Testis (tissue), 2 donors: ENCODE measurements at regions not wholly inside any gene's neighbourhood (a gene's known extent, or its start where the extent isn't known, plus 50 kb on each side); places are given as distances from the start of the nearest gene placed in this dataset.

ENCODE experiments used
- DNase-seq: peaks from one replicate; pipeline ENCODE4 v3.0.0-alpha.2; 2019
- H3K27ac ChIP-seq, 2 donors: fragments of 200-600 bp; sonication (generic); one replicate each; pipeline ENCODE4 v1.5.1; 2019
- H3K27me3 ChIP-seq: fragments of 200-600 bp; sonication (generic); one replicate; pipeline ENCODE4 v1.5.1; 2019
- H3K36me3 ChIP-seq: fragments of 200-600 bp; sonication (generic); one replicate; pipeline ENCODE4 v1.5.1; 2017; ENCODE audit warnings: low read depth; ENCODE audit errors: missing control alignments
- H3K4me1 ChIP-seq: fragments of 200-600 bp; sonication (generic); one replicate; pipeline ENCODE4 v1.5.1; 2019
- H3K4me3 ChIP-seq, 2 donors: fragments of 200-600 bp; sonication (generic); one replicate each; pipeline ENCODE4 v1.5.1; 2017 to 2019
- H3K9me3 ChIP-seq: fragments of 200-600 bp; sonication (generic); one replicate; pipeline ENCODE4 v1.5.1; 2017
- POLR2A ChIP-seq: fragments of 450-650 bp; IDR thresholded peaks from one replicate; pipeline ENCODE4 v1.6.1; 2017; ENCODE audit warnings: antibody characterized with exemption, mild to moderate bottlenecking, moderate library complexity
- WGBS, 2 donors: methylation state at CpG; one replicate each; pipeline ENCODE4 v1.1.5; 2018; 5-methylcytosine and 5-hydroxymethylcytosine counted together
- intact Hi-C: fragments of 100-400 bp; cut with DNase I; formaldehyde crosslinking; loops from one replicate; pipeline ENCODE4 v1.15.1; 2023; ENCODE audit warnings: low total_unique reads
- TF ChIP-seq, protein P1 (sequence below), 3 experiments: fragments of 450-650 bp in 2 of 3; fragments of 200-600 bp in 1 of 3; sonication (generic) in 1 of 3; IDR thresholded peaks; one replicate each; pipeline ENCODE4 v1.5.1; 2016 to 2019; ENCODE audit warnings: antibody characterized with exemption in 3 of 3, mild to moderate bottlenecking in 2 of 3, moderate library complexity in 1 of 3

DNA sequence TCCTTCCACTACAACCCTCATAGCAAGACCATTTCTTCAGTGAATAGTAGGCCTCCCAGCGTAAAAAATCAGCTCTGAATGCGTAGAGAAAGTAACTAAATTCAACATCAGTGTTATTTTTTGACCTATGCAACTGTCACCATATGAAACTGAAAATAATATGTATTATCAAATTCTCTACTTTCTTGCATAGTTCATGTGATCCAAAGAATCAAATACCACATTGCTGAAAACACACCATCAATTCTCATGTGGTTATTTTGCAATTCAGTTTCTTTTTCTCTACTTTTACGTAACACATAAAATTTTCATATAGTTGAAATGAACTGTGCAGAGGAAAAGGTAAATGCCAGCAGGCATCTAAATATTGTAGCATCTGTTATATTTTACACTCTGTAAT, 208.5 kb upstream of the SPOPL start:
- TF ChIP-seq, protein P1, sequence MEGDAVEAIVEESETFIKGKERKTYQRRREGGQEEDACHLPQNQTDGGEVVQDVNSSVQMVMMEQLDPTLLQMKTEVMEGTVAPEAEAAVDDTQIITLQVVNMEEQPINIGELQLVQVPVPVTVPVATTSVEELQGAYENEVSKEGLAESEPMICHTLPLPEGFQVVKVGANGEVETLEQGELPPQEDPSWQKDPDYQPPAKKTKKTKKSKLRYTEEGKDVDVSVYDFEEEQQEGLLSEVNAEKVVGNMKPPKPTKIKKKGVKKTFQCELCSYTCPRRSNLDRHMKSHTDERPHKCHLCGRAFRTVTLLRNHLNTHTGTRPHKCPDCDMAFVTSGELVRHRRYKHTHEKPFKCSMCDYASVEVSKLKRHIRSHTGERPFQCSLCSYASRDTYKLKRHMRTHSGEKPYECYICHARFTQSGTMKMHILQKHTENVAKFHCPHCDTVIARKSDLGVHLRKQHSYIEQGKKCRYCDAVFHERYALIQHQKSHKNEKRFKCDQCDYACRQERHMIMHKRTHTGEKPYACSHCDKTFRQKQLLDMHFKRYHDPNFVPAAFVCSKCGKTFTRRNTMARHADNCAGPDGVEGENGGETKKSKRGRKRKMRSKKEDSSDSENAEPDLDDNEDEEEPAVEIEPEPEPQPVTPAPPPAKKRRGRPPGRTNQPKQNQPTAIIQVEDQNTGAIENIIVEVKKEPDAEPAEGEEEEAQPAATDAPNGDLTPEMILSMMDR (IDR thresholded peaks at IDR 0.05): no peak
- TF ChIP-seq POLR2A: no peak
- intact Hi-C loops: no loop called here
- Histone ChIP-seq H3K27ac (no peak overlapping the region), H3K4me1 (no peaks in the 10 kb centered on the region), H3K4me3 (no peak overlapping the region), H3K36me3 (no peaks in the 10 kb centered on the region), H3K27me3 (no peaks in the 10 kb centered on the region), H3K9me3 (no peaks in the 10 kb centered on the region)
- 95 to 96% methylated on average over 3 of the region's 3 CpGs for WGBS, 2 donors
- no peak for DNase-seq

DNA sequence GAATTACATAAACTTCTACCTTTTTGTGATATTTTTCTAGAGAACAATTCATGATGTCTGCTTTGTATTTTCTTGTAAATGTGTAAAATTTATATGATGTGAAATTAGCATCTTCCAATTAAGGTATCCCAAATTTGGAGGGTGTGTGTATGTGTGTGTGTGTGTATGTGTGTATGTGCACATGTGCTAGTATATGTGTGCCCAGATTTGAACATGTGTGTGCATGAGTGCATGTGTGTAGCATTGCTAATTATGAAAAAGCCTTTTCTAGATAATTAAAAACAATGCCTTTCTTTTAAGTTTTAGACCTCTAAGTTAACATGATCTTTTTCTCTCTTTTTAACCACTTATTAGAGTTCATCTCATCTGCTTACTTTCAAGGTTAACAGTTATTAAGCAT, 208.0 kb upstream of the SPOPL start:
- Histone ChIP-seq H3K27ac (no peak overlapping the region), H3K4me1 (no peaks in the 10 kb centered on the region), H3K4me3 (no peak overlapping the region), H3K9me3 (no peaks in the 10 kb centered on the region), H3K27me3 (no peaks in the 10 kb centered on the region), H3K36me3 (no peaks in the 10 kb centered on the region)
- intact Hi-C loops: no loop called here
- no peak for DNase-seq
- TF ChIP-seq, protein P1 (IDR thresholded peaks at IDR 0.05): no peak
- no peak for TF ChIP-seq POLR2A

DNA sequence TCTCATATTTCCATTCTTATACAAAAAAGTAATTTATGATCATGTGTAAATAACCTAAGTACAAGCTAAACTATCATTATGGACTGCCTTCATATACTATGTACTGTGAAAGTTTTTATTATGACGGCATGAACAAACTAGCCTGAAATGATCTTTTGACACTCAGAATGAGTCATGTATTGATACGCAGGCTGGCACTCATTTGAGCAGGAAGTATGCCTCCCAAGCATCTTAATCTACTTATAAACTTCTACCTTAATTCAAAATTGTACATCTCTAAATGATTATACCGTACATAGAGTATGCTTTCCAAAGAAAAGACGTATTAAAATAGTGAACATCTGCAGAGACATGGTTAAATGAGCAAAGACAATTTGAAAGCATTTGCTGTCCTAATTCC, 207.1 kb upstream of the SPOPL start:
- no peak overlapping the region for H3K4me3 ChIP-seq

DNA sequence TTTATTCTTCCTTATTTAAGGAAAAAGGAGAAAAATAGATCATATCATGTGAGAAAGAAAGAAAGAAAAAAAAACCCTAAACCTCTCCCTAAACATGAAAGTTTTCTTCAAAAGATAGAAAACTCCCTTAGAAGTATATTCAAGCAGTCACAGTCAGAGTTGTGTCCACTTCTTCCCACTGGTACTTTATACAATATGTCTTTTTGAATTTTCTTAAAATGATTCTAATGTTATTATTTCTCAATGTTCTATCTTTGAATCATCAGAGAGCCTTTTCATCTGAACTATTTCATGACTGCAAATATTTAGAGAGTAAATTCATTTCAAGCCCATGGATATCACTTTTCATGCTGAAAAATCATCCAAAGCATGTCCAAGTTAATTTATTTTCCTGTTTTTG, 205.2 kb upstream of the SPOPL start:
- intact Hi-C loops: no loop called here
- Histone ChIP-seq H3K27me3 (no peaks in the 10 kb centered on the region), H3K27ac (no peak overlapping the region), H3K4me1 (no peaks in the 10 kb centered on the region), H3K4me3 (no peak overlapping the region), H3K36me3 (no peaks in the 10 kb centered on the region), H3K9me3 (no peaks in the 10 kb centered on the region)
- TF ChIP-seq, protein P1 (IDR thresholded peaks at IDR 0.05): no peak
- TF ChIP-seq POLR2A: no peak
- DNase-seq: no peak

More for the DNA sequence above, 207.1 kb upstream of the SPOPL start:
- intact Hi-C loops: no loop called here
- no peaks in the 10 kb centered on the region for H3K27me3 ChIP-seq
- WGBS, 2 donors: 91 to 97% methylated on average over 4 of the region's 4 CpGs
- TF ChIP-seq, protein P1 (IDR thresholded peaks at IDR 0.05): no peak
- TF ChIP-seq POLR2A: no peak
- H3K9me3 ChIP-seq: no peaks in the 10 kb centered on the region
- no peaks in the 10 kb centered on the region for H3K4me1 ChIP-seq
- no peak overlapping the region for H3K27ac ChIP-seq
- no peaks in the 10 kb centered on the region for H3K36me3 ChIP-seq
- no peak for DNase-seq

DNA sequence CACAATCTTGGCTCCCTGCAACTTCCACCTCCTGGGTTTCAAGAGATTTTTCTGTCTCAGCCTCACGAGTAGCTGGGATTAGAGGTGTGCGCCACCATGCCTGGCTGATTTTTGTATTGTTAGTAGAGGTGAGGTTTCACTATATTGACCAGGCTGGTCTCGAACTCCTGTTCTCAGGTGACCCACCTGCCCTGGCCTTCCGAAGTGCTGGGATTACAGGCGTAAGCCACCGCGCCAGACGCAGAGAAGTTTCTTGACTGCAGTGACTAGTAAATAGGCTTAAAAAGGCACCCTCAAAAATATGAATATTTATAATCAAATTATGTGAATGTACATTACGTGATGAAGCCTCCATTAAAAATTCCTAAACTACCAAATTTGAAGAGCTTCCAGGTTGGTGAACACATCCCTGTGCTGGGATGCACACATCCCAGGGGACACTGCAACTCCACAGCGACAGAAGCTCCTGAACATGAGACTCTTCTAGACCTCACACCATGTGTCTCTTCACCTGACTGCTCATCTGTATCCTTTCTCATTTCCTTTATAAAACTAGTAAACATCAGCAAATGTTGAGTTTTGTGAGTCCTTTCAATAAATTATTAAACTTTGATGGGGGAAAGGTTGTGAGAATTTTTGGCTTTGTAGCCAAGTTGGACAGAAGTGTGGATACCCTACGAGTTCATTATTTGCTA, 203.3 kb upstream of the SPOPL start:
- H3K9me3 ChIP-seq: no peaks in the 10 kb centered on the region
- H3K4me1 ChIP-seq: peaks cover 5% of the 10 kb centered on the region
- H3K36me3 ChIP-seq: no peaks in the 10 kb centered on the region
- intact Hi-C loops: no loop called here
- DNase-seq: no peak
- H3K27ac ChIP-seq: no peak overlapping the region
- WGBS, 2 donors: 95 to 96% methylated on average over 10 to 11 of the region's 11 CpGs
- TF ChIP-seq, protein P1 (IDR thresholded peaks at IDR 0.05): no peak
- no peak for TF ChIP-seq POLR2A
- H3K27me3 ChIP-seq: no peaks in the 10 kb centered on the region
- H3K4me3 ChIP-seq: no peak overlapping the region
